ENCODE measurements at regions not wholly inside any gene's neighbourhood (a gene's known extent, or its start where the extent isn't known, plus 50 kb on each side); places are given as distances from the start of the nearest gene placed in this dataset.

- TF ChIP-seq CTCF (IDR thresholded peaks at IDR 0.05; ENCODE audit: low read length) (no peak), EZH2 (IDR thresholded peaks at IDR 0.05; ENCODE audit: borderline replicate concordance, low read length) (no peak)
These were observed 227.0 kb upstream of the SIX2 start for GRCh38 chr2:45236268-45236667.

Measured in OCI-LY1 (cell line).